Left ventricle myocardium inferior (tissue), 1 donor: ENCODE measurements at regions not wholly inside any gene's neighbourhood (a gene's known extent, or its start where the extent isn't known, plus 50 kb on each side); places are given as distances from the start of the nearest gene placed in this dataset.

Experiments
- DNase-seq: peaks from one replicate; pipeline ENCODE4 v3.0.0-alpha.2; 2020
- H3K27ac ChIP-seq: fragments of 200-600 bp; replicated peaks from 2 replicates; pipeline ENCODE4 v1.8.0; 2021
- H3K27me3 ChIP-seq: fragments of 200-600 bp; 2 replicates; pipeline ENCODE4 v1.8.0; 2021; ENCODE audit warnings: low read depth
- H3K36me3 ChIP-seq: fragments of 200-600 bp; 2 replicates; pipeline ENCODE4 v1.8.0; 2021
- H3K4me1 ChIP-seq: fragments of 200-600 bp; 2 replicates; pipeline ENCODE4 v1.8.0; 2021
- H3K4me3 ChIP-seq: fragments of 200-600 bp; 2 replicates; pipeline ENCODE4 v1.8.0; 2021; ENCODE audit warnings: mild to moderate bottlenecking, moderate library complexity
- H3K9me3 ChIP-seq: fragments of 200-600 bp; replicated peaks from 2 replicates; pipeline ENCODE4 v1.8.0; 2021
- intact Hi-C: fragments of 100-400 bp; cut with micrococcal nuclease; formaldehyde crosslinking; loops from one replicate; pipeline ENCODE4 v1.11.0; 2022
- TF ChIP-seq, protein P1 (sequence below): fragments of 200-600 bp; IDR thresholded peaks from 2 replicates; pipeline ENCODE4 v1.8.0; 2021; ENCODE audit warnings: antibody characterized with exemption, mild to moderate bottlenecking, borderline replicate concordance
- donor health status: DM: no; HTN: yes; CAD: no; lungs with severe emphysema.

GRCh38 chr11:80441821-80442220 lies 1001.0 kb upstream of the TENM4 start:
- no peaks in the 10 kb centered on the region for H3K9me3 ChIP-seq
- intact Hi-C loops = no loop called here
- H3K4me3 ChIP-seq = no peak overlapping the region
- TF ChIP-seq, protein P1, sequence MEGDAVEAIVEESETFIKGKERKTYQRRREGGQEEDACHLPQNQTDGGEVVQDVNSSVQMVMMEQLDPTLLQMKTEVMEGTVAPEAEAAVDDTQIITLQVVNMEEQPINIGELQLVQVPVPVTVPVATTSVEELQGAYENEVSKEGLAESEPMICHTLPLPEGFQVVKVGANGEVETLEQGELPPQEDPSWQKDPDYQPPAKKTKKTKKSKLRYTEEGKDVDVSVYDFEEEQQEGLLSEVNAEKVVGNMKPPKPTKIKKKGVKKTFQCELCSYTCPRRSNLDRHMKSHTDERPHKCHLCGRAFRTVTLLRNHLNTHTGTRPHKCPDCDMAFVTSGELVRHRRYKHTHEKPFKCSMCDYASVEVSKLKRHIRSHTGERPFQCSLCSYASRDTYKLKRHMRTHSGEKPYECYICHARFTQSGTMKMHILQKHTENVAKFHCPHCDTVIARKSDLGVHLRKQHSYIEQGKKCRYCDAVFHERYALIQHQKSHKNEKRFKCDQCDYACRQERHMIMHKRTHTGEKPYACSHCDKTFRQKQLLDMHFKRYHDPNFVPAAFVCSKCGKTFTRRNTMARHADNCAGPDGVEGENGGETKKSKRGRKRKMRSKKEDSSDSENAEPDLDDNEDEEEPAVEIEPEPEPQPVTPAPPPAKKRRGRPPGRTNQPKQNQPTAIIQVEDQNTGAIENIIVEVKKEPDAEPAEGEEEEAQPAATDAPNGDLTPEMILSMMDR = no peak
- no peak for DNase-seq
- H3K36me3 ChIP-seq = no peaks in the 10 kb centered on the region
- no peaks in the 10 kb centered on the region for H3K4me1 ChIP-seq
- no peaks in the 10 kb centered on the region for H3K27me3 ChIP-seq
- no peak overlapping the region for H3K27ac ChIP-seq

- intact Hi-C loops = no loop called here
- H3K9me3 ChIP-seq = no peaks in the 10 kb centered on the region
- no peak overlapping the region for H3K27ac ChIP-seq
- no peaks in the 10 kb centered on the region for H3K4me1 ChIP-seq
- H3K36me3 ChIP-seq = no peaks in the 10 kb centered on the region
- no peaks in the 10 kb centered on the region for H3K27me3 ChIP-seq
- DNase-seq = no peak
- H3K4me3 ChIP-seq = no peak overlapping the region
- TF ChIP-seq, protein P1 = no peak
These were observed 1000.0 kb upstream of the TENM4 start for GRCh38 chr11:80440835-80441234.

DNA sequence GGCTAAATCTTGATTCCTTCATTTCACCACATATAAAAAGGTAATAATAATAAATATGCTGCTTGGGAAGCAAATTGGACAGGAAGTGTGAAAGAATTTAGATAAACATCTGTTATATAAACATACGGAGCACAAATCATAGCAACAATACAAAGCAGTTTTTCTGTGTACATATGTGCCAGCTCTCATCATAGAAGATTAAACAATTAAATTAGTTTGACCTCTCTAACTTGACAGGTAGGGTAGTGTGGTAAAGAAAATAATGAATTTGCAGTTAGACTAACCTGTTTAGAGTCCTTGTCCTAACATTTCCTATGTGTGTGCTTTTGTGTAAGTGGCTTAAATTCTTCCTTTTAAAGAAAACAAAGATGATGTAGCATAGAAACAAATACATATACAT lies 995.7 kb upstream of the TENM4 start:
- Histone ChIP-seq H3K27me3 (no peaks in the 10 kb centered on the region), H3K36me3 (no peaks in the 10 kb centered on the region), H3K4me1 (no peaks in the 10 kb centered on the region), H3K9me3 (no peaks in the 10 kb centered on the region), H3K4me3 (no peak overlapping the region), H3K27ac (no peak overlapping the region)
- TF ChIP-seq, protein P1 = no peak
- intact Hi-C loops = no loop called here
- DNase-seq = no peak

GRCh38 chr11:80435345-80435744 lies 994.5 kb upstream of the TENM4 start:
- Histone ChIP-seq H3K27ac (no peak overlapping the region), H3K27me3 (no peaks in the 10 kb centered on the region), H3K4me3 (no peak overlapping the region), H3K9me3 (no peaks in the 10 kb centered on the region), H3K36me3 (no peaks in the 10 kb centered on the region), H3K4me1 (no peaks in the 10 kb centered on the region)
- TF ChIP-seq, protein P1 = no peak
- no peak for DNase-seq
- intact Hi-C loops = no loop called here

GRCh38 chr11:80432057-80432456 lies 991.2 kb upstream of the TENM4 start:
- H3K27ac ChIP-seq = no peak overlapping the region
- TF ChIP-seq, protein P1 = no peak
- intact Hi-C loops = no loop called here
- H3K9me3 ChIP-seq = no peaks in the 10 kb centered on the region
- H3K4me1 ChIP-seq = no peaks in the 10 kb centered on the region
- H3K36me3 ChIP-seq = no peaks in the 10 kb centered on the region
- H3K27me3 ChIP-seq = no peaks in the 10 kb centered on the region
- no peak overlapping the region for H3K4me3 ChIP-seq
- DNase-seq = no peak
